ENCODE measurements at regions not wholly inside any gene's neighbourhood (a gene's known extent, or its start where the extent isn't known, plus 50 kb on each side); places are given as distances from the start of the nearest gene placed in this dataset.
A peak's percentile ranks its signal among the peaks of the same experiment; 100 is the strongest.

DNA sequence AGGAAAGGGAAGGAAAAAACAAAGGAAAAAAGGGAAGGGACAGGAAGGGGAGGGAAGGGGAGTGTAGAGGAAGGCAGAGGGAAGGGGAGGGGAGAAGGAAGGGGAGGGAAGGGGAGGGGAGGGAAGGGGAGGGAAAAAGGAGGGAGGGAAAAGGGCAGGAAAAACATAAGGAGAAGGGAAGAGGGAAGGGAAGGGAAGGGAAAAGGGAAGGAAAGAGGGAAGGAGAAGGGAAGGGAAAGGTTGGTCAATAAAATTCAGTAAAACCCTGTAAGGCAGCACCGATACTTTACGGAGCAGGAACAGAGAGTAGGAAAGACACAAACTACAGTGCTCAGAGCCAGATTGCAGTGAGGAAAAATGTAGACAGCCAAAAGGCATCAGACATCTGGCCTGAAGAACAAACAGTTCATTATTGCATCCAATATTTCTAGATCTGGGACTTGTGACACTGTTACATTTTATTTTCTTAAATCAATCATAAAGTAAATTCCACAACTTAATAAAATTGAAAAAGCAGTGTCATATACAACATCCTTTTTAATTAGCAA, 322.0 kb downstream of the CRPPA start:
- TF ChIP-seq, protein P1, sequence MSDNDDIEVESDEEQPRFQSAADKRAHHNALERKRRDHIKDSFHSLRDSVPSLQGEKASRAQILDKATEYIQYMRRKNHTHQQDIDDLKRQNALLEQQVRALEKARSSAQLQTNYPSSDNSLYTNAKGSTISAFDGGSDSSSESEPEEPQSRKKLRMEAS (IDR thresholded peaks at IDR 0.05; ENCODE audit: low read depth, low read length) = no peak
- TF ChIP-seq MYC (IDR thresholded peaks at IDR 0.05; ENCODE audit: low read depth, low read length) = no peak
- TF ChIP-seq CTCF (IDR thresholded peaks at IDR 0.05; ENCODE audit: low read depth, low read length) = no peak
- no peak for TF ChIP-seq POLR2A (IDR thresholded peaks at IDR 0.05; ENCODE audit: extremely low read depth, insufficient read length)
- no peak overlapping the region for H3K4me3 ChIP-seq (ENCODE audit: low read depth, low read length)
- DNase-seq (ENCODE audit: low read depth) = no peak

GRCh38 chr7:16098585-16099179, 322.7 kb downstream of the CRPPA start:
- H3K4me3 ChIP-seq (ENCODE audit: low read depth, low read length) = no peak overlapping the region

GRCh38 chr7:16098058-16098457, 323.3 kb downstream of the CRPPA start:
- TF ChIP-seq MYC (IDR thresholded peaks at IDR 0.05; ENCODE audit: low read depth, low read length) = no peak
- TF ChIP-seq, protein P1 (IDR thresholded peaks at IDR 0.05; ENCODE audit: low read depth, low read length) = no peak
- TF ChIP-seq POLR2A (IDR thresholded peaks at IDR 0.05; ENCODE audit: extremely low read depth, insufficient read length) = no peak
- no peak for TF ChIP-seq CTCF (IDR thresholded peaks at IDR 0.05; ENCODE audit: low read depth, low read length)
- no peak for DNase-seq (ENCODE audit: low read depth)
- no peak overlapping the region for H3K4me3 ChIP-seq (ENCODE audit: low read depth, low read length)

More at GRCh38 chr7:16098585-16099179, 322.7 kb downstream of the CRPPA start:
- peak; percentile 28 for DNase-seq (ENCODE audit: low read depth)
- no peak for TF ChIP-seq MYC (IDR thresholded peaks at IDR 0.05; ENCODE audit: low read depth, low read length)
- TF ChIP-seq POLR2A (IDR thresholded peaks at IDR 0.05; ENCODE audit: extremely low read depth, insufficient read length) = no peak
- peak; percentile 80 for TF ChIP-seq CTCF (IDR thresholded peaks at IDR 0.05; ENCODE audit: low read depth, low read length)

GRCh38 chr7:16095171-16095950, 326.0 kb downstream of the CRPPA start:
- H3K4me3 ChIP-seq (ENCODE audit: low read depth, low read length) = no peak overlapping the region
- no peak for DNase-seq (ENCODE audit: low read depth)
- no peak for TF ChIP-seq POLR2A (IDR thresholded peaks at IDR 0.05; ENCODE audit: extremely low read depth, insufficient read length)
- TF ChIP-seq CTCF (IDR thresholded peaks at IDR 0.05; ENCODE audit: low read depth, low read length) = no peak
- TF ChIP-seq, protein P1 (IDR thresholded peaks at IDR 0.05; ENCODE audit: low read depth, low read length) = no peak
- no peak for TF ChIP-seq MYC (IDR thresholded peaks at IDR 0.05; ENCODE audit: low read depth, low read length)

DNA sequence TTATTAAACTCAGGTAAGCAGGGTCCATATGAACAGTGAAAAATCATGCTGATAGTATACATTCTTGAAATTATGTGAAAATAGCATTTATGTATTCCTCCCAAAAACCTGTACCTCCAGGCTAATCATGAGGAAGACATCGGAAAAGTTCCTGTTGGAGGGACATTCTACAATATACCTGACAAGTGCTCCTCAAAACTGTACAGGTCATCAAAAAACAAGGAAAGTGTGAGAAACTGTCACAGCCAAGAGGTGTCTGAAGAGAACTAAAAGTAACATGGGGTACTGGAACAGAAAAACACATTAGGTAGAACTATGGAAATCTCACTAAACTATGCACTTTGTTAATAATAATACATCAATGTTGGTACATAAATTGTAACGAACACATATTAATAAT, 326.7 kb downstream of the CRPPA start:
- no peak for TF ChIP-seq POLR2A (IDR thresholded peaks at IDR 0.05; ENCODE audit: extremely low read depth, insufficient read length)
- no peak for TF ChIP-seq MYC (IDR thresholded peaks at IDR 0.05; ENCODE audit: low read depth, low read length)
- TF ChIP-seq, protein P1 (IDR thresholded peaks at IDR 0.05; ENCODE audit: low read depth, low read length) = no peak
- no peak for TF ChIP-seq CTCF (IDR thresholded peaks at IDR 0.05; ENCODE audit: low read depth, low read length)
- no peak for DNase-seq (ENCODE audit: low read depth)
- no peak overlapping the region for H3K4me3 ChIP-seq (ENCODE audit: low read depth, low read length)

Measured in NB4 (cell line).